IPS-NIHi7 (cell line): ENCODE measurements at regions not wholly inside any gene's neighbourhood (a gene's known extent, or its start where the extent isn't known, plus 50 kb on each side); places are given as distances from the start of the nearest gene placed in this dataset.

Experiments used
- DNase-seq: peaks from one replicate; pipeline ENCODE4 v3.0.0; 2012; ENCODE audit warnings: mixed read lengths; ENCODE audit errors: extremely low spot score

DNA sequence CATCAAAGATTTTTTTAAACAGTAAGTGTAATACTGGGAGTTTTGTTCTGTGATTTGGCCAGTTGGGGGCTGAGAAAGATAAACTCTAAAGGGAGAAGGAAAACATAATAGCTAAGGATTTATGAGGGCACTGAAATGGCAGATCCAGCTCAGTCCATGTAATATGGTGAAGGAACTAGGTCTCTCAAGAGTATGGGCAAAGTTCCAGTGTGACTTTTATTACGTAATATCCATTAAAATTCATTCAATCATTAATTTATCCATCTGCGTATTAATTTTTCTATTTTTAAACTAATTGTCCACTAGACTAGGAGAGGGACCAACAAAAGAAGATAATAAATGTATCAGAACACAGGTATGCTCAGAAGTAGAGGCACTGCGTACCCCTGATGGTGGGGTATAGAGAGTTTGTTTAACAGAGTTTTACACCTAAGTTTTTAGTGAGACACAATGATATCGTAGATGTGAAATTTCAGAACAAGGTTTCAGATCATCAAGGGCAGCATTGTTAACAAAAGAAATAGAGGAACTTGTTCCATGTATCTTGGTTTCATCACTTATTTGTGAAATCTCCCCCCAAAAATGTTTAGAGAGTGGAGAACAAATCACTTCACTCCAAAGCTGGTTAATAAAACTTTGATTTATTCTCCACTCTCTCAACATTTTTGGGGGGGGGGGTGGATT lies 351.1 kb downstream of the GRXCR1 start:
- DNase-seq: no peak

DNA sequence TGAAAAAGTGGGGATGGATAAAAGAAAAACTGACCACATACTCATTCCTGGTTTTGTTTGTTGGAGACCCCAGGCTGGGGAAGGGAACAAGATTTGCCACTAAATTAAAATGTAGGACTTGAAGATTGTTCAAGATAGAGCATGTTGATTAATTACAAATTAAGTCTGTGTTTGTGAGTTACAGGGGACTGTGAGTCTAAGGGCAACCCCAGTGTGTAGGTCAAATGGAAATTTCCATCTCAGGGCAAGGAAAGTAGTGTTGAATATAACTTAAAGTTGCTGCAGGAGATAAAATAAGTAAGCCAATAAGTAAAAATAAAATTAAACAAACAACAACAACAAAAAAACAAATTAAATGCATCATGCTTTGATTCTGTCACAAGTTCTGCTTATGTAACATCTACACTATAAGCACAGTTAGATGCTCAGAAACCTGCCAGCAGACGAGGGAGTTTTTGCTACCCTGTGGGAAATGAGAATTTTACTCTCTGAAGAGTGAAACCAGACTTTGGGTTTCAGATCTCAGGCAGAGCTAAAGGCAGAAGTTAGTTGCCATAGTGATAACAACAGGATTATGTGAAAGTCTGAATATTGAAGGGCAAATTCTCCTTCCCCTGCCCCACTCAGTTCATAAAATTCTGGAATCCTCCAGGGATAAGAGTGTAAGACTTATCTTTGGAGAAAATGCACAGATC lies 352.3 kb downstream of the GRXCR1 start:
- DNase-seq: no peak

- no peak for DNase-seq
Observed at GRCh38 chr4:43251841-43252240, 359.3 kb downstream of the GRXCR1 start.

DNA sequence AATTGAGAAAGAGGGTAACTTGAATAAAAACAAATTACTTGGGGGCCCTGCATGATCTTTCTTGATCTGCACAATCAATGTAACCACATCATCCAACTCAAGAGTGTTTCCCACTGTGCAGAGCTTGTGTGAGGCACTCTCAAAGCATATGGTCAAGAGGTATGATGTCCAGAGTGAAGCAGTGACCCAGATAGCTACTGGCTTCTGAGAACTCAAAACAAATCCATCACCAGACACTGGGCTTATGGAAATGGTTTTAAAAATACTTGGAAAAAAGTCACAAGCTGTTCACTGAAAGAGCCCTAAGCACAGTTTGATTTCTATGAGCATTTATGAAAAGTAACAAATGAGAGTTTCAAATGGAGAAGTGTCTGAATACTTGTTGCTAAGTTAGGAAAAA lies 361.0 kb downstream of the GRXCR1 start:
- DNase-seq: no peak

DNA sequence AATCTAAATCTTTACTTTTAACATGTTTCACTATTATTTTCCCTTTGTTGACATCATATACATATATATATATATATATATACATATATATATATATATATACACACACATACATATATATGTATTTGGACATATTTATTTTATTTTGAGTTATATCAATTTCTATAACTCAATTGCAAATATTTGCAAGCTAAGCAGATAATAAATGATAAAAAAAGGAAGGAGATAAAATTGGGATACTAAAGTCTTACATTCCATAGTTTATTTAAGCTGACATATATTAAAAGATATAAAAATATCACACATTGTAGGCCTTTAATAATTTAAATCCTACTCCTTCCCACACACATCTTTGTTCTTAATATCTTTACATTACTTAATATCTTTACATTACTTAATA lies 372.2 kb downstream of the GRXCR1 start:
- DNase-seq: no peak

GRCh38 chr4:43271946-43272345 lies 379.4 kb downstream of the GRXCR1 start:
- DNase-seq: no peak

- no peak for DNase-seq
Observed at GRCh38 chr4:43274376-43274775, 381.9 kb downstream of the GRXCR1 start.

- no peak for DNase-seq
Observed at GRCh38 chr4:43275779-43276178, 383.3 kb downstream of the GRXCR1 start.

- no peak for DNase-seq
Observed at GRCh38 chr4:43276321-43276720, 383.8 kb downstream of the GRXCR1 start.

DNA sequence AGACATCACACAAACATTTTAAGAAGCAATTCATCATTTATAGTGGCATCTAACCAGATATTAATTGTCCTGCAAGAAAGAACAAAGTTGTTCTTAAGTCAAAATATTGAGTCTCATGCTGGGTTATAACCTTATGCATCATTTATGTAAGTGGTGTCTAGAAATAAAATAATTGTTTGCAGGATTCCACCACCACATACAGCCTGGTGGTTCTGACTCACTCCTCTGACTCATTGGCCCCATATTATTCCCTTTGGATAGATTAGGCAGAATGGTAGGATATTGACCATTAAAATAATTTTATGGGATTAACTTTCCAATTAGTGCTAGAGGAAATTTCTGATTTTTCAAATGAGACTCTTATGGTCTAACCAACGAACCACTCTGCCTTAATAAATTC lies 384.5 kb downstream of the GRXCR1 start:
- no peak for DNase-seq

DNA sequence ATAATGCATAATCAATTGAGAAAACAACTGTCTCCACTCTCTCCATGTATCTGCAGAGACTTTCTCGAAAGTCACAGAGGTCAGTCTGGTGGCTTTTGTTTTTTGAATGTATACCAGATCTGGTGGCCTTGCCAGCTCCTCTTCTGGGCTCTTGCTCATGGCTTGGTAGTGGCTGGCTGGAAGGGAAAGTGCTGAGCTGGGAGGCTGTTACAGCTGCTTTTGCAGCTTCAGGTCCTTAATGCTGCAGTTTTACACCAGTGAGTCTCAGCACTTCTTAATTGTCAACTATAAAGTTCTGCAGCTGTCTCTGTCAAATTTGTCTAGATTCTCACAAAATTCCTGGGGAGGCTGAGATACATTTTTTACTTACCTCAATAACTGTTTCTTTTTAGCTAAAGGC lies 390.0 kb downstream of the GRXCR1 start:
- DNase-seq: no peak

DNA sequence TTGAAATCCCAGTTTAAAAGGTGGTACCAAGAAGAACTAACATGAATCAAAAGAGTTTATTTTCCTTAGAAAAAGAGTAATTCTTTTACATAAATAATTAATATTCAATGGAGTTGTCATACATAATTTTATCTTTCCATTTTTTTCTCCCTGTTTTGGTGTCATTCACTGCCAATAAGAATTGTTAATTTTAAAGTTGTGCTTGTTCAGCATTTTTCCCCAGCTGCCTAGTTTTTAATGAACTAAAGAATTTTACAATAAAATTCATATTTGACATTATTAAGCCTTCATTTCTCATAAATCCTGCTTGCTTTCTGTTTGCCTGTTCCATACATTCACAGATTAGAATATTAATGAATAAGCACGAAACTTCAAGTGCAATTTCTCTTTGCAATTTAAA lies 393.6 kb downstream of the GRXCR1 start:
- DNase-seq: no peak

GRCh38 chr4:43296946-43297528 lies 404.5 kb downstream of the GRXCR1 start:
- DNase-seq: no peak

- no peak for DNase-seq
Observed at GRCh38 chr4:43316813-43317212, 424.3 kb downstream of the GRXCR1 start.

- DNase-seq: no peak
Observed at GRCh38 chr4:43325220-43325967, 432.9 kb downstream of the GRXCR1 start.

DNA sequence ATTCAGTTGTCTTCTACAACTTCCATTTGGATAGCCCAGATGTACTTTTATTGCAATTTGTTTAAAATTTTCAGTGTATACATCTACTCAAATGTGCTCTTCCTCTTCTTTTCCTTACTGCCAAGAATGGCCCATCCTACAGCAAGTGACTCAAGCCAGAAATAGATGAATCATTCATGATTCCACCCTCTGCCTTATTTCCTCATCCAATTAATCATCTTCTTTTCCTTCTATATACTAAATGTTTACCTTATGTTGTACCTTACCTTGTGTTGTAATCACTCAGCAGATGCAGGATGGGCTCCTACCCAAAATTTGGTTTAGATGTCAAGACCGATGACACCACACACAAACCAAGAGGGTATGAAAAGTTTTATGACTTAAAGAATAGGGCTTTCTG lies 437.8 kb downstream of the GRXCR1 start:
- no peak for DNase-seq

GRCh38 chr4:43331226-43332051 lies 438.9 kb downstream of the GRXCR1 start:
- no peak for DNase-seq

DNA sequence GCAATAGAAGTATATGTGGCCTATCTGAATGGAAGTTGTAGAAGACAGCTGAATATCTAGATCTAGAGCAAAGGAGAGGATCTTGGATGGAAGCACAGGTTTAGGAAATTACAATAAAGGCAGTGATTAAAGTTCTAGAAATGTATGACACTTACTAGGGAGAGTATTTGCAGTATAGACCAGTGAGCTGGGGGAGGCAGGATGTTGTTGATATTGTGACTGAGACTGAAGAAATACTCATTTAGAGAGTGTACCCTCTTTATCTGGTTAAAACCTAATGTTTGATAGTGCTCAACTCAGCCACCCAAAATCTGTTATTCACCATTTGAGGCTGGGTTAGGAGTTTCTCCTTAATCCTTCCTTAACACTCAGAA lies 439.5 kb downstream of the GRXCR1 start:
- DNase-seq: no peak

GRCh38 chr4:43337707-43338106 lies 445.2 kb downstream of the GRXCR1 start:
- DNase-seq: no peak

GRCh38 chr4:43339435-43339834 lies 446.9 kb downstream of the GRXCR1 start:
- no peak for DNase-seq

DNA sequence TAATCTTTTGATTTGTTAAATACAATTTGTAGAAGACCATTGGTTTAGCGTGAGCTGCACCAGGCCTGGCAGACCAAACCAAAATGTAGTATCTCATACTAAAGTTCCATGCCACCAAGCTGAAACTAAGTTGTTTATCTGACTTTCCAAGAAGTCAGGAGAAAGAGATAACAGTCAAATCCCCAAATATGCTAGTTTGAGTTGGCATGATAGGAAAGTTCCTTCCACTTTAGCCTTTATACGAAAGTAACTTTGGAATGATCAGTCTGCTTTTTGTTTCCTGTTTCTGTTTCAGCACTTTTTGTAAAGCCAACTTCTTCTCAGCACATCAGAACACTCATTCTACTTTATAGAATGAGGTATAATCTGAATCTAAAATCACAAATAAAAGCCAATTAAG lies 449.2 kb downstream of the GRXCR1 start:
- DNase-seq: no peak

GRCh38 chr4:43343298-43343697 lies 450.8 kb downstream of the GRXCR1 start:
- no peak for DNase-seq
